Upper lobe of left lung (tissue), 4 donors: ENCODE measurements at regions not wholly inside any gene's neighbourhood (a gene's known extent, or its start where the extent isn't known, plus 50 kb on each side); places are given as distances from the start of the nearest gene placed in this dataset.

Experiments
- CTCF ChIP-seq, 6 experiments: fragments of 450-650 bp in 4 of 6; fragments of 200-600 bp in 2 of 6; sonication (generic) in 2 of 6; IDR thresholded peaks; one replicate each; pipeline ENCODE4 v1.5.1; 2016 to 2019; ENCODE audit warnings: antibody characterized with exemption in 6 of 6
- POLR2A ChIP-seq, 4 donors: fragments of 450-650 bp; IDR thresholded peaks; one replicate each; pipeline ENCODE4 v1.5.1; 2016 to 2017; ENCODE audit warnings: antibody characterized with exemption in 4 of 4, mild to moderate bottlenecking in 2 of 4
- POLR2AphosphoS5 ChIP-seq, 2 donors: sonication (generic); formaldehyde crosslinking; IDR thresholded peaks; one replicate each; pipeline ENCODE4 v1.5.1; 2017; ENCODE audit warnings: antibody characterized with exemption in 2 of 2

GRCh38 chr11:69369210-69369825, 75.4 kb downstream of the MYEOV start:
- no peak for TF ChIP-seq CTCF (IDR thresholded peaks at IDR 0.05)
- TF ChIP-seq POLR2A (IDR thresholded peaks at IDR 0.05), result no peak
- no peak for TF ChIP-seq POLR2AphosphoS5 (IDR thresholded peaks at IDR 0.05)
